Mesenchymal stem cell (in vitro differentiated cells and primary cell): ENCODE measurements at regions not wholly inside any gene's neighbourhood (a gene's known extent, or its start where the extent isn't known, plus 50 kb on each side); places are given as distances from the start of the nearest gene placed in this dataset.

Experiments
- DNase-seq: peaks from one replicate; pipeline ENCODE4 v3.0.0-alpha.2; 2013
- H2AFZ ChIP-seq: one replicate; pipeline ENCODE4 v1.6.1; 2013; ENCODE audit warnings: low read depth, mild to moderate bottlenecking, control low read depth, inconsistent platforms, low read length, moderate library complexity
- H2AK5ac ChIP-seq: 2 replicates; pipeline ENCODE4 v1.6.1; 2013; ENCODE audit warnings: low read length, moderate library complexity, mild to moderate bottlenecking, inconsistent platforms; ENCODE audit not compliant: severe bottlenecking
- H2BK120ac ChIP-seq: one replicate; pipeline ENCODE4 v1.6.1; 2013; ENCODE audit warnings: low read depth, mild to moderate bottlenecking, inconsistent platforms, low read length, moderate library complexity
- H2BK12ac ChIP-seq, 2 experiments: one replicate each; pipeline ENCODE4 v1.6.1; 2013; ENCODE audit warnings: inconsistent platforms in 2 of 2, low read length in 2 of 2, mild to moderate bottlenecking in 2 of 2, moderate library complexity in 2 of 2, control low read depth in 1 of 2
- H2BK15ac ChIP-seq: one replicate; pipeline ENCODE4 v1.6.1; 2013; ENCODE audit warnings: mild to moderate bottlenecking, low read depth, inconsistent platforms; ENCODE audit not compliant: poor library complexity, severe bottlenecking
- H2BK5ac ChIP-seq: 2 replicates; pipeline ENCODE4 v1.6.1; 2013; ENCODE audit warnings: low read depth, mild to moderate bottlenecking, low read length, control low read depth, inconsistent platforms; ENCODE audit not compliant: poor library complexity, severe bottlenecking
- H3K14ac ChIP-seq, 2 experiments: one replicate each; pipeline ENCODE4 v1.6.1; 2013; ENCODE audit warnings: inconsistent platforms in 2 of 2, low read length in 2 of 2, control low read depth in 1 of 2, mild to moderate bottlenecking in 1 of 2, moderate library complexity in 1 of 2
- H3K18ac ChIP-seq, 2 experiments: one replicate each; pipeline ENCODE4 v1.6.1; 2013; ENCODE audit warnings: inconsistent platforms in 2 of 2, low read length in 2 of 2, control low read depth in 1 of 2, low read depth in 1 of 2, mild to moderate bottlenecking in 1 of 2
- H3K23ac ChIP-seq, 2 experiments: one replicate each; pipeline ENCODE4 v1.6.1; 2013; ENCODE audit warnings: inconsistent platforms in 2 of 2, low read length in 2 of 2, mild to moderate bottlenecking in 2 of 2, moderate library complexity in 2 of 2, control low read depth in 1 of 2
- H3K27ac ChIP-seq: 2 replicates; pipeline ENCODE4 v1.5.1; 2013; ENCODE audit warnings: mild to moderate bottlenecking, moderate library complexity, low read length, control low read depth, inconsistent platforms; ENCODE audit not compliant: poor library complexity, severe bottlenecking
- H3K27me3 ChIP-seq, 2 experiments: 2 replicates each; pipeline versions ENCODE4 v1.6.1 to v1.7.0; 2013; ENCODE audit warnings: low read length in 2 of 2, mild to moderate bottlenecking in 2 of 2, moderate library complexity in 2 of 2, control low read depth in 1 of 2, inconsistent platforms in 1 of 2; ENCODE audit not compliant: control insufficient read depth in 1 of 2, insufficient read depth in 1 of 2
- H3K36me3 ChIP-seq, 2 experiments: 2 replicates each; pipeline versions ENCODE4 v1.6.1 to v1.7.0; 2013; ENCODE audit warnings: low read length in 2 of 2, control low read depth in 1 of 2, inconsistent platforms in 1 of 2, low read depth in 1 of 2, mild to moderate bottlenecking in 1 of 2; ENCODE audit not compliant: insufficient read depth in 2 of 2, control insufficient read depth in 1 of 2
- H3K4ac ChIP-seq, 2 experiments: one replicate each; pipeline ENCODE4 v1.6.1; 2013; ENCODE audit warnings: inconsistent platforms in 2 of 2, low read length in 2 of 2, mild to moderate bottlenecking in 2 of 2, moderate library complexity in 2 of 2, control low read depth in 1 of 2, low read depth in 1 of 2
- H3K4me1 ChIP-seq: 2 replicates; pipeline ENCODE4 v1.6.1; 2013; ENCODE audit warnings: low read depth, low read length, control low read depth; ENCODE audit not compliant: control insufficient read depth, insufficient read depth
- H3K4me2 ChIP-seq: 2 replicates; pipeline ENCODE4 v1.6.1; 2013; ENCODE audit warnings: low read length, mild to moderate bottlenecking, inconsistent platforms; ENCODE audit not compliant: poor library complexity, severe bottlenecking
- H3K4me3 ChIP-seq, 2 experiments: 2 replicates each; pipeline versions ENCODE4 v1.5.1 to v1.7.0; 2013; ENCODE audit warnings: low read length in 2 of 2, mild to moderate bottlenecking in 2 of 2, control low read depth in 1 of 2, low read depth in 1 of 2; ENCODE audit not compliant: insufficient read depth in 1 of 2
- H3K79me1 ChIP-seq: replicated peaks from 2 replicates; pipeline ENCODE4 v1.6.1; 2013; ENCODE audit warnings: mild to moderate bottlenecking, control low read depth, low read length, inconsistent platforms; ENCODE audit not compliant: poor library complexity, severe bottlenecking
- H3K9ac ChIP-seq: 2 replicates; pipeline ENCODE4 v1.7.0; 2013; ENCODE audit warnings: mild to moderate bottlenecking, low read length, moderate library complexity
- H3K9me3 ChIP-seq: 2 replicates; pipeline ENCODE4 v1.7.0; 2013; ENCODE audit warnings: mild to moderate bottlenecking, low read length; ENCODE audit not compliant: control insufficient read depth
- H4K8ac ChIP-seq: one replicate; pipeline ENCODE4 v1.6.1; 2013; ENCODE audit warnings: inconsistent platforms, mild to moderate bottlenecking, low read length, moderate library complexity
- H4K91ac ChIP-seq: one replicate; pipeline ENCODE4 v1.6.1; 2013; ENCODE audit warnings: mild to moderate bottlenecking, low read length, inconsistent platforms
- WGBS: methylation state at CpG from one replicate; pipeline ENCODE4 v1.1.7; 2013; ENCODE audit warnings: mixed read lengths; 5-methylcytosine and 5-hydroxymethylcytosine counted together

- WGBS, result no CpG with 5 or more reads among the region's 3 CpGs
- no peak overlapping the region for H3K23ac ChIP-seq
Measured at GRCh38 chr3:26559227-26559626, 63.3 kb upstream of the LRRC3B start.

GRCh38 chr3:26560081-26560480 is 62.5 kb upstream of the LRRC3B start:
- Histone ChIP-seq H2BK120ac (no peak overlapping the region), H4K91ac (no peak overlapping the region), H2BK15ac (no peak overlapping the region), H3K18ac (no peak overlapping the region), H3K9me3 (no peaks in the 10 kb centered on the region), H2BK12ac (no peak overlapping the region), H2AFZ (no peak overlapping the region), H3K14ac (no peak overlapping the region), H3K4ac (no peak overlapping the region), H2BK5ac (no peak overlapping the region), H3K9ac (no peak overlapping the region), H4K8ac (no peak overlapping the region), H3K27ac (no peak overlapping the region), H3K4me3 (no peak overlapping the region), H2AK5ac (no peak overlapping the region), H3K23ac (no peak overlapping the region), H3K27me3 (no peaks in the 10 kb centered on the region), H3K4me1 (no peaks in the 10 kb centered on the region), H3K79me1 (no peaks in the 10 kb centered on the region), H3K36me3 (no peaks in the 10 kb centered on the region), H3K4me2 (no peak overlapping the region)
- WGBS, result no CpG with 5 or more reads among the region's 1 CpG
- DNase-seq, result no peak

More at GRCh38 chr3:26559227-26559626, 63.3 kb upstream of the LRRC3B start:
- Histone ChIP-seq H3K9me3 (no peaks in the 10 kb centered on the region), H3K79me1 (no peaks in the 10 kb centered on the region), H3K4me3 (no peak overlapping the region), H2BK120ac (no peak overlapping the region), H3K4ac (no peak overlapping the region), H3K27ac (no peak overlapping the region), H3K4me2 (no peak overlapping the region), H2BK5ac (no peak overlapping the region), H3K27me3 (no peaks in the 10 kb centered on the region), H3K9ac (no peak overlapping the region), H3K4me1 (no peaks in the 10 kb centered on the region), H2AK5ac (no peak overlapping the region), H3K36me3 (no peaks in the 10 kb centered on the region), H4K91ac (no peak overlapping the region), H3K18ac (no peak overlapping the region), H3K14ac (no peak overlapping the region), H2BK12ac (no peak overlapping the region), H2AFZ (no peak overlapping the region), H4K8ac (no peak overlapping the region), H2BK15ac (no peak overlapping the region)
- no peak for DNase-seq

- H3K36me3 ChIP-seq, result no peaks in the 10 kb centered on the region
- no peak overlapping the region for H4K8ac ChIP-seq
- no peak overlapping the region for H3K4me3 ChIP-seq
- no peak overlapping the region for H4K91ac ChIP-seq
- 67% methylated on average over 1 of the region's 3 CpGs for WGBS
- H3K23ac ChIP-seq, result no peak overlapping the region
- H3K14ac ChIP-seq, result no peak overlapping the region
- no peaks in the 10 kb centered on the region for H3K79me1 ChIP-seq
- H2BK15ac ChIP-seq, result no peak overlapping the region
- no peak overlapping the region for H2BK5ac ChIP-seq
- DNase-seq, result no peak
- H3K9ac ChIP-seq, result no peak overlapping the region
- H2BK12ac ChIP-seq, result no peak overlapping the region
- no peaks in the 10 kb centered on the region for H3K27me3 ChIP-seq
- H3K4me2 ChIP-seq, result no peak overlapping the region
- no peak overlapping the region for H3K27ac ChIP-seq
- no peak overlapping the region for H3K18ac ChIP-seq
- no peak overlapping the region for H2AK5ac ChIP-seq
- no peak overlapping the region for H3K4ac ChIP-seq
- H2BK120ac ChIP-seq, result no peak overlapping the region
- H2AFZ ChIP-seq, result no peak overlapping the region
- no peaks in the 10 kb centered on the region for H3K4me1 ChIP-seq
- H3K9me3 ChIP-seq, result no peaks in the 10 kb centered on the region
Measured at GRCh38 chr3:26562021-26562768, 60.4 kb upstream of the LRRC3B start.
